ENCODE measurements at regions not wholly inside any gene's neighbourhood (a gene's known extent, or its start where the extent isn't known, plus 50 kb on each side); places are given as distances from the start of the nearest gene placed in this dataset.

DNA sequence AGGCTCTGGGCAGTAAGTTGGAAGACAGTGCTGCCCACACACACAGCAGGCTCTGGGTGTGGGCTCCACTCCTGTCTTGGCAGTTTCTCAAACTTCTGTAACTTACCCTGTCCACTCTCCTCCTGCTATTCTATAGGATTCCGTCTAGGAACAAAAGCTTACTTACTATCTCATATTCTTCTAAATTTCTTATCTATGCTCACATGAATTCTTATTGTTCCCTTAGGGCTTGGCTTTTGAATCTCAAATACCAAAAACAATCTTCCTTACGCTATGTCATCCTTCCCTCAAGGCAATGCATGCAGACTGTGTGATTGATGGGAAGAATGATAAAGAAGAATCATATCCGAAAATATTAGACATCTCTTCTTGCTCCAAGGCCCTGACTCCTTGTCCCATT is 425.9 kb upstream of the ONECUT1 start:
- H3F3A ChIP-seq (ENCODE audit: insufficient read depth, low read length), result no peaks in the 10 kb centered on the region
- no peaks in the 10 kb centered on the region for H4K20me1 ChIP-seq (ENCODE audit: insufficient read depth, low read length)
- no peaks in the 10 kb centered on the region for H3K27me3 ChIP-seq (replicated peaks; ENCODE audit: insufficient read depth, low read length)
- H3K9me3 ChIP-seq (replicated peaks; ENCODE audit: insufficient read depth, low read length), result no peaks in the 10 kb centered on the region
- H3K79me2 ChIP-seq (ENCODE audit: low read length), result no peaks in the 10 kb centered on the region
- TF ChIP-seq EZH2phosphoT487 (IDR thresholded peaks at IDR 0.05; ENCODE audit: low read length) (no peak), EZH2 (optimal IDR thresholded peaks at IDR 0.05; ENCODE audit: low read depth, low read length) (no peak), CTCF (IDR thresholded peaks at IDR 0.05; ENCODE audit: low read length) (no peak)
- H3K9ac ChIP-seq (ENCODE audit: low read length), result no peak overlapping the region
- H2AFZ ChIP-seq (ENCODE audit: low read length), result no peak overlapping the region
- H3K9me2 ChIP-seq (replicated peaks; ENCODE audit: insufficient read depth, low read length), result no peaks in the 10 kb centered on the region
- no peak overlapping the region for H3K4me3 ChIP-seq (ENCODE audit: low read length)
- no peak for DNase-seq
- H3K4me2 ChIP-seq (ENCODE audit: low read depth, low read length), result no peak overlapping the region
- H3K4me1 ChIP-seq (ENCODE audit: low read length), result no peaks in the 10 kb centered on the region
- H3K36me3 ChIP-seq (replicated peaks; ENCODE audit: insufficient read depth, low read length), result no peaks in the 10 kb centered on the region
- no peak overlapping the region for H3K27ac ChIP-seq (ENCODE audit: low read length)

- no peaks in the 10 kb centered on the region for H3K27me3 ChIP-seq (replicated peaks; ENCODE audit: insufficient read depth, low read length)
- H3K9me3 ChIP-seq (replicated peaks; ENCODE audit: insufficient read depth, low read length), result no peaks in the 10 kb centered on the region
- no peaks in the 10 kb centered on the region for H4K20me1 ChIP-seq (ENCODE audit: insufficient read depth, low read length)
- H3K79me2 ChIP-seq (ENCODE audit: low read length), result no peaks in the 10 kb centered on the region
- H3K36me3 ChIP-seq (replicated peaks; ENCODE audit: insufficient read depth, low read length), result no peaks in the 10 kb centered on the region
- H3K9me2 ChIP-seq (replicated peaks; ENCODE audit: insufficient read depth, low read length), result no peaks in the 10 kb centered on the region
- H2AFZ ChIP-seq (ENCODE audit: low read length), result no peak overlapping the region
- H3K27ac ChIP-seq (ENCODE audit: low read length), result no peak overlapping the region
- no peak overlapping the region for H3K9ac ChIP-seq (ENCODE audit: low read length)
- no peak for TF ChIP-seq CTCF (IDR thresholded peaks at IDR 0.05; ENCODE audit: low read length)
- TF ChIP-seq EZH2phosphoT487 (IDR thresholded peaks at IDR 0.05; ENCODE audit: low read length), result no peak
- H3F3A ChIP-seq (ENCODE audit: insufficient read depth, low read length), result no peaks in the 10 kb centered on the region
- H3K4me2 ChIP-seq (ENCODE audit: low read depth, low read length), result no peak overlapping the region
- no peaks in the 10 kb centered on the region for H3K4me1 ChIP-seq (ENCODE audit: low read length)
- H3K4me3 ChIP-seq (ENCODE audit: low read length), result no peak overlapping the region
- DNase-seq, result no peak
Measured at GRCh38 chr15:53213336-53213735, 423.2 kb upstream of the ONECUT1 start.

- Histone ChIP-seq H3K4me2 (ENCODE audit: low read depth, low read length) (no peak overlapping the region), H3K4me3 (ENCODE audit: low read length) (no peak overlapping the region), H4K20me1 (ENCODE audit: insufficient read depth, low read length) (no peaks in the 10 kb centered on the region), H3K27ac (ENCODE audit: low read length) (no peak overlapping the region), H2AFZ (ENCODE audit: low read length) (no peak overlapping the region), H3F3A (ENCODE audit: insufficient read depth, low read length) (no peaks in the 10 kb centered on the region), H3K27me3 (replicated peaks; ENCODE audit: insufficient read depth, low read length) (no peaks in the 10 kb centered on the region), H3K9ac (ENCODE audit: low read length) (no peak overlapping the region), H3K36me3 (replicated peaks; ENCODE audit: insufficient read depth, low read length) (no peaks in the 10 kb centered on the region), H3K4me1 (ENCODE audit: low read length) (no peaks in the 10 kb centered on the region), H3K9me3 (replicated peaks; ENCODE audit: insufficient read depth, low read length) (no peaks in the 10 kb centered on the region), H3K79me2 (ENCODE audit: low read length) (no peaks in the 10 kb centered on the region), H3K9me2 (replicated peaks; ENCODE audit: insufficient read depth, low read length) (no peaks in the 10 kb centered on the region)
- no peak for DNase-seq
- no peak for TF ChIP-seq CTCF (IDR thresholded peaks at IDR 0.05; ENCODE audit: low read length)
- no peak for TF ChIP-seq EZH2phosphoT487 (IDR thresholded peaks at IDR 0.05; ENCODE audit: low read length)
- TF ChIP-seq EZH2 (optimal IDR thresholded peaks at IDR 0.05; ENCODE audit: low read depth, low read length), result no peak
Measured at GRCh38 chr15:53212785-53213184, 422.6 kb upstream of the ONECUT1 start.

Measured in MM.1S (cell line).